Thyroid gland (tissue), 4 donors: ENCODE measurements at regions not wholly inside any gene's neighbourhood (a gene's known extent, or its start where the extent isn't known, plus 50 kb on each side); places are given as distances from the start of the nearest gene placed in this dataset.

Source experiments
- DNase-seq, 2 donors: peaks; one replicate each; pipeline ENCODE4 v3.0.0-alpha.2; 2019
- H3K27ac ChIP-seq, 3 donors: fragments of 200-600 bp; sonication (generic); 1 replicate in 2 of 3; 2 replicates in 1 of 3; pipeline ENCODE4 v1.5.1; 2016 to 2019; ENCODE audit warnings: mild to moderate bottlenecking in 1 of 3, moderate library complexity in 1 of 3
- H3K27me3 ChIP-seq: fragments of 200-600 bp; sonication (generic); one replicate; pipeline ENCODE4 v1.5.1; 2019
- H3K36me3 ChIP-seq, 2 donors: fragments of 200-600 bp; sonication (generic); one replicate each; pipeline ENCODE4 v1.5.1; 2016 to 2019
- H3K4me1 ChIP-seq, 2 donors: fragments of 200-600 bp; sonication (generic); one replicate each; pipeline ENCODE4 v1.5.1; 2017 to 2019
- H3K4me3 ChIP-seq, 3 donors: fragments of 200-600 bp; sonication (generic); replicated peaks in 1 of 3; 1 replicate in 2 of 3; 2 replicates in 1 of 3; pipeline ENCODE4 v1.5.1; 2016; ENCODE audit warnings: mild to moderate bottlenecking in 1 of 3
- H3K9me3 ChIP-seq: fragments of 200-600 bp; sonication (generic); one replicate; pipeline ENCODE4 v1.5.1; 2017
- POLR2A ChIP-seq, 2 donors: fragments of 450-650 bp; IDR thresholded peaks; one replicate each; pipeline ENCODE4 v1.6.1; 2017; ENCODE audit warnings: antibody characterized with exemption in 2 of 2, mild to moderate bottlenecking in 2 of 2, moderate library complexity in 1 of 2
- WGBS, 2 donors: methylation state at CpG; one replicate each; pipeline ENCODE4 v1.1.5; 2017; 5-methylcytosine and 5-hydroxymethylcytosine counted together
- intact Hi-C: fragments of 100-400 bp; cut with DNase I; formaldehyde crosslinking; loops from one replicate; pipeline ENCODE4 v1.15.1; 2023
- TF ChIP-seq, protein P1 (sequence below), 6 experiments: fragments of 200-600 bp in 3 of 6; fragments of 450-650 bp in 3 of 6; sonication (generic) in 3 of 6; IDR thresholded peaks; one replicate each; pipeline ENCODE4 v1.5.1; 2016 to 2019; ENCODE audit warnings: antibody characterized with exemption in 6 of 6, mild to moderate bottlenecking in 2 of 6, inconsistent platforms in 1 of 6, moderate library complexity in 1 of 6

DNA sequence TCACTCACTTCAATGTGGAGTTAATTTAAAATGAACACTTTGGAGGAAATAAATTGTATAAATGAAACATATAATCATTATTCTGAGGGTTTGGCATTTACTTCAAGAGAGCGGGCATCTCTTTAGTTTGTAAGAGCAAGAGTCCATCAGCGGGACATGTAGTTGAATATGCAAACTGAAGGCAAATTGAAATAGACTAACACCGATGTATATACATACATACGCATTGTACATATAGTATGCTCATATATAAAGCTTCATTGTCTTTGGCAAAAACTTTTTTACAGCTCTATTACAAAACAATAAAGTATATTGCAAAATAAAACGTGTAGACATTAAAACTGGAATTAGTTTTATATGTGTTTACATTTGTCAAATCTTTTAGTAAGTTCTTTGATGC, 328.9 kb downstream of the LTN1 start:
- Histone ChIP-seq H3K9me3 (no peaks in the 10 kb centered on the region), H3K36me3 (no peaks in the 10 kb centered on the region), H3K4me1 (no peaks in the 10 kb centered on the region), H3K27ac (no peak overlapping the region), H3K4me3 (no peak overlapping the region), H3K27me3 (no peaks in the 10 kb centered on the region)
- TF ChIP-seq POLR2A (IDR thresholded peaks at IDR 0.05): no peak
- TF ChIP-seq, protein P1, sequence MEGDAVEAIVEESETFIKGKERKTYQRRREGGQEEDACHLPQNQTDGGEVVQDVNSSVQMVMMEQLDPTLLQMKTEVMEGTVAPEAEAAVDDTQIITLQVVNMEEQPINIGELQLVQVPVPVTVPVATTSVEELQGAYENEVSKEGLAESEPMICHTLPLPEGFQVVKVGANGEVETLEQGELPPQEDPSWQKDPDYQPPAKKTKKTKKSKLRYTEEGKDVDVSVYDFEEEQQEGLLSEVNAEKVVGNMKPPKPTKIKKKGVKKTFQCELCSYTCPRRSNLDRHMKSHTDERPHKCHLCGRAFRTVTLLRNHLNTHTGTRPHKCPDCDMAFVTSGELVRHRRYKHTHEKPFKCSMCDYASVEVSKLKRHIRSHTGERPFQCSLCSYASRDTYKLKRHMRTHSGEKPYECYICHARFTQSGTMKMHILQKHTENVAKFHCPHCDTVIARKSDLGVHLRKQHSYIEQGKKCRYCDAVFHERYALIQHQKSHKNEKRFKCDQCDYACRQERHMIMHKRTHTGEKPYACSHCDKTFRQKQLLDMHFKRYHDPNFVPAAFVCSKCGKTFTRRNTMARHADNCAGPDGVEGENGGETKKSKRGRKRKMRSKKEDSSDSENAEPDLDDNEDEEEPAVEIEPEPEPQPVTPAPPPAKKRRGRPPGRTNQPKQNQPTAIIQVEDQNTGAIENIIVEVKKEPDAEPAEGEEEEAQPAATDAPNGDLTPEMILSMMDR (IDR thresholded peaks at IDR 0.05): no peak
- 94% methylated on average over 5 of the region's 5 CpGs for WGBS, 2 donors
- no peak for DNase-seq
- intact Hi-C loops: no loop called here

DNA sequence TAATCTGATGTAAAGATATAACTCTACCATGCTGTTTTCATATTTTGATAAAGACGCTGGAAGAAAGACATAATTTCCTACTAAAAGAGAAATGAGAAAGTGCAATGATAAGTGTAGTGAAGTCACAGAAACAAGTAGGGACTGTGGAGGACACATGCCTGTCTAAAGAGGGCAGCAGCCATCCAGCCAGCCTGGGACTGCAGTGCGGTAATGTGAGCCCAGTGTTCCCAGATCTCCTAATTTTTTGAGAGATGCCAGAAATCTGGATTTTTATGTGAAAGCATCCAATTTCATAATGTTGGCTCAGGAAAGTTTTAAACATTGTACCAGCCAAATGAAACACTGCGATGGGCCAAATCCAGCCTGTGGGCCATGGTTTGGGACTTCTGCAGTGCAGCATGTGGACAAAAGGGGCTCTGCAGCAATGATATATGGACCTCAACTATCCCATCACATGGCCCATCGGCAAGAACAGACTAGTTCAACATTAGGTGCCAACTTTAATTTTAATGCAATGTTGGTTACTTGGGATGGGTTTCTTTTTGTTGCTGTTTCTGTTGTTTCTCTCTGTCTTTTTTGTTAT, 329.5 kb downstream of the LTN1 start:
- no peaks in the 10 kb centered on the region for H3K4me1 ChIP-seq
- WGBS, 2 donors: 82 to 86% methylated on average over 4 of the region's 4 CpGs
- TF ChIP-seq, protein P1 (IDR thresholded peaks at IDR 0.05): no peak
- no peak for TF ChIP-seq POLR2A (IDR thresholded peaks at IDR 0.05)
- H3K4me3 ChIP-seq: no peak overlapping the region
- H3K27me3 ChIP-seq: no peaks in the 10 kb centered on the region
- no peak for DNase-seq
- no peak overlapping the region for H3K27ac ChIP-seq
- intact Hi-C loops: no loop called here
- no peaks in the 10 kb centered on the region for H3K9me3 ChIP-seq
- H3K36me3 ChIP-seq: no peaks in the 10 kb centered on the region

DNA sequence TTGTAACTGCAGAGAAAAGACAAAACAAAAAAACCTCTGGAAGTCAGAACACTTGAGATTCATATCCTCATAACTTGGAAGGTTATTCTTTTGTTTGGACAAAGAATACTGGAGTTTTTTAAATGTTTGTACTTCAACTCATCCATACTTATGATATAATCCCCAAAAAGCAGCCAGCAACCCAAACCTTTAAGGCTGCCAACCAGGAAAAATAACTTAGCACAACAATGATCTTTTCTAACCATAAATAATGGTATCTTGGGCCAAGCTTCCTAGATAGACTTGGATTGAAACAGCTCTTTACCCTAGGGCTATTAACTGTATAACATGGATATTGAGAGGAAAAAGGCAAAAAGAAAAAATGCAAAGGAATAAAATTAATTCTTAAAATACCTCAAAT, 335.1 kb downstream of the LTN1 start:
- DNase-seq: no peak
- no peaks in the 10 kb centered on the region for H3K36me3 ChIP-seq
- TF ChIP-seq, protein P1 (IDR thresholded peaks at IDR 0.05): no peak
- TF ChIP-seq POLR2A (IDR thresholded peaks at IDR 0.05): no peak
- H3K27ac ChIP-seq: no peak overlapping the region
- no peaks in the 10 kb centered on the region for H3K4me1 ChIP-seq
- intact Hi-C loops: no loop called here
- no peak overlapping the region for H3K4me3 ChIP-seq
- H3K27me3 ChIP-seq: no peaks in the 10 kb centered on the region
- H3K9me3 ChIP-seq: no peaks in the 10 kb centered on the region

DNA sequence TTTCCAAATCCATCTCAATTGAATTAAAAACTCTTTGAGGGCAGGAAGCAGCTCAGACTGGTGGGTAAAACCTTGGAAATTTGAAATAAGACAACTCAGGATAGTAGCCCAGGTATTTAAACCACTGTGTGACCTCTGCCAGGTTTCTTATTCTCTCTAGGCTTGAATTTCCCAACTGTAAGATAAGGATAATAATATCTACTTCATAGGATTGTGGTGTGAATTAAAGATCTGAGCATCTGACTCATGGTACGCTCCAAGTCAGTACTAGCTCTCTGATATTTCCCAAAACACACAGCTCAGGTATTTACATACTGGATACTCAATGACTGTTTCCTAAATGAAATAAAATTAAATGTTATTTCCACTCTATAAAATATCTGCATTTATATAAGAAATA, 337.2 kb downstream of the LTN1 start:
- no peak overlapping the region for H3K27ac ChIP-seq
- H3K36me3 ChIP-seq: no peaks in the 10 kb centered on the region
- no peak for DNase-seq
- intact Hi-C loops: no loop called here
- H3K4me3 ChIP-seq: no peak overlapping the region
- WGBS, 2 donors: 98% methylated on average over 1 of the region's 1 CpG
- TF ChIP-seq, protein P1 (IDR thresholded peaks at IDR 0.05): no peak
- TF ChIP-seq POLR2A (IDR thresholded peaks at IDR 0.05): no peak
- no peaks in the 10 kb centered on the region for H3K4me1 ChIP-seq
- H3K9me3 ChIP-seq: no peaks in the 10 kb centered on the region
- no peaks in the 10 kb centered on the region for H3K27me3 ChIP-seq

DNA sequence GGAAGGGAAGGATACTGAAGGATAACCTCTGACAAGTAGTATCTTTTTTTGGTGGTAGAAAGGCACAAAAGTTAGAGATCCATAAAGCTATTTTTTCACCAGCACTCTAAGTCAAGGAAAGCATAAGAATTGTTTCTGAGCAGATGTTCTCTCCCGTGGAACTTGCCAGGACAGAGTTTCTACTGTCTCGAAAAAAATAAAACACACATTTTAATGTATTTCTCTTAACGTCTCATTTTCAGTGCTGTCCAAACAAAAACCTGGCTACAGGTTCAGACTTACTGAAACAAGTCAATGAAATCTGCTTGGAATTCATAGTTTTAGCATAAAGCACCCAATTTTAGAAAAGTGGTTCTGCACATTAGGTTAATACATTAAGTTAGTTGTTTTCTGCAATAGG, 338.3 kb downstream of the LTN1 start:
- H3K27me3 ChIP-seq: no peaks in the 10 kb centered on the region
- H3K27ac ChIP-seq: no peak overlapping the region
- no peaks in the 10 kb centered on the region for H3K36me3 ChIP-seq
- H3K4me3 ChIP-seq: no peak overlapping the region
- H3K4me1 ChIP-seq: no peaks in the 10 kb centered on the region
- H3K9me3 ChIP-seq: no peaks in the 10 kb centered on the region
- no peak for TF ChIP-seq POLR2A (IDR thresholded peaks at IDR 0.05)
- TF ChIP-seq, protein P1 (IDR thresholded peaks at IDR 0.05): no peak
- DNase-seq: no peak
- intact Hi-C loops: no loop called here
- 77 to 83% methylated on average over 3 of the region's 3 CpGs for WGBS, 2 donors
